ENCODE measurements at regions not wholly inside any gene's neighbourhood (a gene's known extent, or its start where the extent isn't known, plus 50 kb on each side); places are given as distances from the start of the nearest gene placed in this dataset.

DNA sequence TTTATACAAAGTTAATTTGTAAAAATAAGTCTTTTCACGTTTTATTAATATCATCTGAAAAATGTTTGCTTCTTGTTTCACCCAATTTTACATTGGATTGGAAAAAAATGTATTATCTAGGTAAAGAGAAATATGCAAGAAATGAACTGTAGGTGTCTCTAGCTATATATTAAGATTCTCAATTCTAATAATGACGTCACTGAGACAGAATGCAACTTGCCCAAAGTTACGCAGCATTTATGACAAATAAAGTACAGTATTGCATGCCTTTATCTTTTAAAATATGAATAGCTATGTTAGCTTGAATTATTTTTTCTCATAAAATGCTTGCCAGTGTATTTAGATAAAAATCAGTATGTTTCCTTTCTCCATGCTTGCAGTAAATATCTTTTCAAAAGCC is 728.8 kb downstream of the RERGL start:
- H3K4me3 Mint-ChIP-seq (ENCODE audit: unreplicated experiment), result no peak overlapping the region
- H3K27ac Mint-ChIP-seq (ENCODE audit: unreplicated experiment), result no peak overlapping the region
- no peaks in the 10 kb centered on the region for H3K27me3 Mint-ChIP-seq (ENCODE audit: unreplicated experiment)
- DNase-seq (ENCODE audit: low spot score), result no peak
- H3K36me3 Mint-ChIP-seq (ENCODE audit: low read depth, unreplicated experiment), result no peaks in the 10 kb centered on the region
- H3K9me3 Mint-ChIP-seq (ENCODE audit: unreplicated experiment), result no peaks in the 10 kb centered on the region
- TF ChIP-seq, protein P1, sequence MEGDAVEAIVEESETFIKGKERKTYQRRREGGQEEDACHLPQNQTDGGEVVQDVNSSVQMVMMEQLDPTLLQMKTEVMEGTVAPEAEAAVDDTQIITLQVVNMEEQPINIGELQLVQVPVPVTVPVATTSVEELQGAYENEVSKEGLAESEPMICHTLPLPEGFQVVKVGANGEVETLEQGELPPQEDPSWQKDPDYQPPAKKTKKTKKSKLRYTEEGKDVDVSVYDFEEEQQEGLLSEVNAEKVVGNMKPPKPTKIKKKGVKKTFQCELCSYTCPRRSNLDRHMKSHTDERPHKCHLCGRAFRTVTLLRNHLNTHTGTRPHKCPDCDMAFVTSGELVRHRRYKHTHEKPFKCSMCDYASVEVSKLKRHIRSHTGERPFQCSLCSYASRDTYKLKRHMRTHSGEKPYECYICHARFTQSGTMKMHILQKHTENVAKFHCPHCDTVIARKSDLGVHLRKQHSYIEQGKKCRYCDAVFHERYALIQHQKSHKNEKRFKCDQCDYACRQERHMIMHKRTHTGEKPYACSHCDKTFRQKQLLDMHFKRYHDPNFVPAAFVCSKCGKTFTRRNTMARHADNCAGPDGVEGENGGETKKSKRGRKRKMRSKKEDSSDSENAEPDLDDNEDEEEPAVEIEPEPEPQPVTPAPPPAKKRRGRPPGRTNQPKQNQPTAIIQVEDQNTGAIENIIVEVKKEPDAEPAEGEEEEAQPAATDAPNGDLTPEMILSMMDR (IDR thresholded peaks at IDR 0.05; ENCODE audit: unreplicated experiment), result no peak
- no peaks in the 10 kb centered on the region for H3K4me1 Mint-ChIP-seq (ENCODE audit: unreplicated experiment)

DNA sequence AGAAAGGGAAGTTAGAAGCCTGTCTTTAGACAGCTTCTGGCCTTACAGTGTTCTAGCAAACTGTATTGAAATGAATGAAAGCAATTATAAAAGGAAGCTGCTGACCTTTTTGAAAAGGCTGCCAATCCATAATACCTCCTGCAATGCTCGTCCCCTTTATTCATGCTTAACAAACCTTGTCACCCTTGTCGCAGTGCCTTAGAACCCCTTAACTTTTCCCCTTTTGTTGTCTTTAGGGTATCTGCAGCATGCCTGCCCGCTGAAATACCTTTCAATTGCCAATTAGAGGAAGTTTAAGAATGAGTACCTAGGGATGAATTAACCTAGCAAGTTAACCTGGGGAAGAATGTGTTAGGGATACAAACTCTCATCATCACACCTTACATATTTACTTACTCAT is 731.2 kb downstream of the RERGL start:
- Mint-ChIP-seq H3K4me3 (ENCODE audit: unreplicated experiment) (no peak overlapping the region), H3K27me3 (ENCODE audit: unreplicated experiment) (no peaks in the 10 kb centered on the region), H3K27ac (ENCODE audit: unreplicated experiment) (no peak overlapping the region), H3K4me1 (ENCODE audit: unreplicated experiment) (no peaks in the 10 kb centered on the region), H3K36me3 (ENCODE audit: low read depth, unreplicated experiment) (no peaks in the 10 kb centered on the region), H3K9me3 (ENCODE audit: unreplicated experiment) (no peaks in the 10 kb centered on the region)
- TF ChIP-seq, protein P1 (IDR thresholded peaks at IDR 0.05; ENCODE audit: unreplicated experiment), result no peak
- DNase-seq (ENCODE audit: low spot score), result no peak

DNA sequence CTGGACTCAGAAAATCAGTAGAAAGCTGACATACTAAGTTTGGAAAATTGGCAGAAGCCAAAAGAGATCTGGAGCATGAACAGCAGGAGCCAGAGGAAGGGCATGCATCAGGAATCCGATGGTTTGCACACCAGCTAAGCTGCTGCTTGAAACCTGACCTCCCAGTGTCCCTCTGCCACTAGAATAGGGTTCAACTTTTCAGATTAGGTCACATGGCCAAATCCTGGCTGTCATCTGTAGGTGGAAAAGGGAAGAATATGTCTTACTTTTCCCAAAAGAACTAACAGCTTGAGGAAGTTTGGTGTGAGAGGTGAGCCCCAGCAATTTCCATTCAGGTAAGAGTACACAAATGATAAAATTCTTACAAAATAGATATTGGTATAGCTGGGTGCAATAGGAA is 732.6 kb downstream of the RERGL start:
- Mint-ChIP-seq H3K9me3 (ENCODE audit: unreplicated experiment) (no peaks in the 10 kb centered on the region), H3K27ac (ENCODE audit: unreplicated experiment) (no peak overlapping the region)
- no peak for DNase-seq (ENCODE audit: low spot score)

DNA sequence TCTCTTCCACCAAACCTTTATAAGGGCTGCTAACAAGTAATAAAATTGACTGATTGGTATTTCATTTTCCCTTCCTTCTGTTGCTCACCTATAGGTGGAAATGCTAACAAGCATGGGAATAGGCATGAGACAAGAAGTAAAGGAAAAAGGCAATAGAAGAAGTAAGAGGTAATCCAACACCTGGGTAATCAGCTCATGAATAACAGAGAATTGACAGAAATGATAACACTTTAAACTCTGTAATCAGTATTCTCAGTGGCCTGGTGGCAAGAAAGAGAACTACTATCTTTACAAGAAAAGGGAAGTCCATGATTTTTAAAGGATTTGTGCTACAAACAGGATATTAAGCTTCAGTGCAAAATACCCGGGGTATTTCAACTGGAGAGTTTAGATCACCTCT is 737.8 kb downstream of the RERGL start:
- no peak overlapping the region for H3K4me3 Mint-ChIP-seq (ENCODE audit: unreplicated experiment)
- no peaks in the 10 kb centered on the region for H3K27me3 Mint-ChIP-seq (ENCODE audit: unreplicated experiment)
- TF ChIP-seq, protein P1 (IDR thresholded peaks at IDR 0.05; ENCODE audit: unreplicated experiment), result peak; percentile 53
- H3K36me3 Mint-ChIP-seq (ENCODE audit: low read depth, unreplicated experiment), result no peaks in the 10 kb centered on the region
- no peak overlapping the region for H3K27ac Mint-ChIP-seq (ENCODE audit: unreplicated experiment)
- DNase-seq (ENCODE audit: low spot score), result no peak
- H3K9me3 Mint-ChIP-seq (ENCODE audit: unreplicated experiment), result no peaks in the 10 kb centered on the region
- H3K4me1 Mint-ChIP-seq (ENCODE audit: unreplicated experiment), result no peaks in the 10 kb centered on the region

More for the DNA sequence above, 732.6 kb downstream of the RERGL start:
- no peaks in the 10 kb centered on the region for H3K36me3 Mint-ChIP-seq (ENCODE audit: low read depth, unreplicated experiment)
- TF ChIP-seq, protein P1 (IDR thresholded peaks at IDR 0.05; ENCODE audit: unreplicated experiment), result no peak
- no peak overlapping the region for H3K4me3 Mint-ChIP-seq (ENCODE audit: unreplicated experiment)
- no peaks in the 10 kb centered on the region for H3K27me3 Mint-ChIP-seq (ENCODE audit: unreplicated experiment)
- no peaks in the 10 kb centered on the region for H3K4me1 Mint-ChIP-seq (ENCODE audit: unreplicated experiment)

DNA sequence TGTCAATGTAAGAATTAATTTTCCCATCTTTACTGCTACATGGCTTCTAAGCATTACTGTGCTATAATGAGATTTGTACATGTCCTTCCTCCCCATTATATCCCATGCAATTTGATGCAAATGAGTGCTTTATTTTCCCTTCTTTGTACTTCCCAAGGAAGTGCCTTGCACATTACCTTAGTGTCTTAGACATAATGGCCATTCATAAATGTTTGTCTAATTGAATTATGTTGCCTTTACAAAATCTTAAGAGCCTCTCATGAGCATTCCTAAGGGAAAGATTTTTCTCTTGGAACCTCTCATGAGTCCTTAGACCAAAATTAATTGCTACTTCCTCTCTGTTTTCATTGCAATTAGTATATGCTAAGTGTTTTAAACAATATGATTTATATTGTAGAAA is 741.7 kb downstream of the RERGL start:
- Mint-ChIP-seq H3K4me3 (ENCODE audit: unreplicated experiment) (no peak overlapping the region), H3K36me3 (ENCODE audit: low read depth, unreplicated experiment) (no peaks in the 10 kb centered on the region), H3K27me3 (ENCODE audit: unreplicated experiment) (no peaks in the 10 kb centered on the region), H3K27ac (ENCODE audit: unreplicated experiment) (no peak overlapping the region), H3K4me1 (ENCODE audit: unreplicated experiment) (peaks cover 5% of the 10 kb centered on the region), H3K9me3 (ENCODE audit: unreplicated experiment) (no peaks in the 10 kb centered on the region)
- TF ChIP-seq, protein P1 (IDR thresholded peaks at IDR 0.05; ENCODE audit: unreplicated experiment), result no peak
- no peak for DNase-seq (ENCODE audit: low spot score)
